ENCODE measurements at regions not wholly inside any gene's neighbourhood (a gene's known extent, or its start where the extent isn't known, plus 50 kb on each side); places are given as distances from the start of the nearest gene placed in this dataset.
A peak's percentile ranks its signal among the peaks of the same experiment; 100 is the strongest.
"Not testable (repeated sequence)": the region's sequence is repeated elsewhere in the genome, so short reads cannot be mapped to it uniquely, and the experiment has no call there.

GRCh38 chr3:103295974-103296570, 861.3 kb downstream of the ZPLD1 start:
- WGBS, 4 donors, result 52 to 75% (median 65%) methylated on average over 2 of the region's 2 CpGs
- H3K4me1 ChIP-seq, result no peaks in the 10 kb centered on the region
- ATAC-seq (no peak), DNase-seq (no peak)
- no peaks in the 10 kb centered on the region for H3K36me3 ChIP-seq
- no peaks in the 10 kb centered on the region for H3K27me3 ChIP-seq
- H3K27ac ChIP-seq, result no peak overlapping the region
- peak in 3 of 12 donors; percentile 11 to 29 (median 27) for TF ChIP-seq CTCF (IDR thresholded peaks at IDR 0.05)
- TF ChIP-seq POLR2A (IDR thresholded peaks at IDR 0.05), result no peak
- no peak overlapping the region for H3K4me3 ChIP-seq
- peaks cover 0 to 7% (median 0%) of the 10 kb centered on the region in 12 donors for H3K9me3 ChIP-seq
- intact Hi-C loops (cut with DNase I), result no loop called here

- H3K4me3 ChIP-seq; ATAC-seq; H3K9me3 ChIP-seq; H3K4me1 ChIP-seq; H3K27ac ChIP-seq; H3K36me3 ChIP-seq; H3K27me3 ChIP-seq; intact Hi-C loops (cut with DNase I): not testable (repeated sequence)
- WGBS, 4 donors, result 88 to 95% (median 92%) methylated on average over 11 of the region's 11 CpGs
- peak in 1 of 5 donors; percentile 11 for DNase-seq
These were observed 862.7 kb downstream of the ZPLD1 start for GRCh38 chr3:103297502-103297901.

GRCh38 chr3:103306104-103306503, 871.3 kb downstream of the ZPLD1 start:
- WGBS, 4 donors, result 66 to 78% (median 70%) methylated on average over 4 of the region's 4 CpGs
- H3K27me3 ChIP-seq, result no peaks in the 10 kb centered on the region
- H3K27ac ChIP-seq, result no peak overlapping the region
- no peak for TF ChIP-seq CTCF (IDR thresholded peaks at IDR 0.05)
- no peak for TF ChIP-seq POLR2A (IDR thresholded peaks at IDR 0.05)
- intact Hi-C loops (cut with DNase I), result no loop called here
- H3K4me1 ChIP-seq, result no peaks in the 10 kb centered on the region
- H3K4me3 ChIP-seq, result no peak overlapping the region
- DNase-seq (no peak), ATAC-seq (no peak)
- no peaks in the 10 kb centered on the region for H3K36me3 ChIP-seq
- peaks cover 0 to 1% (median 0%) of the 10 kb centered on the region in 12 donors for H3K9me3 ChIP-seq

- no peaks in the 10 kb centered on the region for H3K36me3 ChIP-seq
- DNase-seq (no peak), ATAC-seq (no peak)
- no peak overlapping the region for H3K27ac ChIP-seq
- no peak overlapping the region for H3K4me3 ChIP-seq
- peaks cover 0 to 3% (median 0%) of the 10 kb centered on the region in 12 donors for H3K9me3 ChIP-seq
- no peaks in the 10 kb centered on the region for H3K4me1 ChIP-seq
- no peak for TF ChIP-seq CTCF (IDR thresholded peaks at IDR 0.05)
- no peak for TF ChIP-seq POLR2A (IDR thresholded peaks at IDR 0.05)
- 24 to 50% (median 47%) methylated on average over 1 of the region's 1 CpG for WGBS, 4 donors
- H3K27me3 ChIP-seq, result no peaks in the 10 kb centered on the region
- intact Hi-C loops (cut with DNase I), result no loop called here
These were observed 874.1 kb downstream of the ZPLD1 start for GRCh38 chr3:103308921-103309320.

- no peak overlapping the region for H3K4me3 ChIP-seq
- no peaks in the 10 kb centered on the region for H3K4me1 ChIP-seq
- H3K9me3 ChIP-seq, result peaks cover 0 to 7% (median 0%) of the 10 kb centered on the region in 12 donors
- H3K36me3 ChIP-seq, result no peaks in the 10 kb centered on the region
- WGBS, 4 donors, result 41 to 55% (median 51%) methylated on average over 2 of the region's 2 CpGs
- intact Hi-C loops (cut with DNase I), result no loop called here
- no peaks in the 10 kb centered on the region for H3K27me3 ChIP-seq
- no peak overlapping the region for H3K27ac ChIP-seq
- DNase-seq (no peak), ATAC-seq (no peak)
- TF ChIP-seq CTCF (IDR thresholded peaks at IDR 0.05), result no peak
- no peak for TF ChIP-seq POLR2A (IDR thresholded peaks at IDR 0.05)
These were observed 885.1 kb downstream of the ZPLD1 start for GRCh38 chr3:103319912-103320311.
